NCI-H1417 (cell line): ENCODE measurements at regions not wholly inside any gene's neighbourhood (a gene's known extent, or its start where the extent isn't known, plus 50 kb on each side); places are given as distances from the start of the nearest gene placed in this dataset.

Source experiments
- DNase-seq, 3 experiments: peaks; one replicate each; lab custom pipeline; 2025; lab: John Stamatoyannopoulos, UW

- peak in 2 of 3 experiments; percentile 7 to 54 for DNase-seq
Measured at GRCh38 chr3:94179059-94179458, 116.2 kb downstream of the NSUN3 start.

DNA sequence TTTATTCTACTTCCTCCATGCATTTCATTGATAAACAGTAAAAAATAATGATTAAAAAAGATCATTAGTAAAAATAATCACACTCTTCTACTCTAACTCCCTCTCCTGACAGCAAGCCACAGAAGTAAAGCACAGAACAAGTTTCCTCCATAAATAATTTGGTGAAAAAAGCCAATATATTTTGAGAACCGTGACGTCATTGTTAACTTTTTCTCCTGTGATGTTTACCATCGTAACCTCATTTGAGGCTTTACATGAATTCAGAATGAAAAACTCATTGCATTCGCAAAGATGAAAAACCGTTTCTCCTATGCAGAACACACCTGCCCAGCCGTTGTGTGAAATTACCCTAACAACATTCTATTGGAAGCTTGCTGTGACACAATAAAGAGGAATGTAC is 120.7 kb downstream of the NSUN3 start:
- no peak for DNase-seq

- no peak for DNase-seq
Measured at GRCh38 chr3:94184781-94185180, 121.9 kb downstream of the NSUN3 start.

DNA sequence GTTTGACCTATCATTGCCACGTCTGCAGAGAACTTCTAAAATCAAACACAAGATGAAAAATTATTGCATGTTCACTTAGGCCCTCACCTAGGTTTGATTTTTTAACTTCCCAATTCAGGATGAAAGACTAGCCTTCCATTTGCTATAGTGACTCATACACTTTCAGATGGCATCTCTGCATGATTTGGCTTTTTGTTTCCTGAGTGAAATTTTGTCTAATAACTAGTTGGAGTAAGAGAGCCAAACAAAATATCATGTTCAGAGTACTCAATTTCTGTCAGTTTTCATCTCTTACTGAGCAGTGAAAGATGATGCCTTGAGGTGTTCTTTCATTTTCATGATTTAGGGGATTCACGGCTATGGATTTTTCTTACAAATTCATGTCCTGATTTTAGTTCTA is 122.9 kb downstream of the NSUN3 start:
- DNase-seq = no peak

GRCh38 chr3:94187697-94188096 is 124.8 kb downstream of the NSUN3 start:
- DNase-seq = no peak

DNA sequence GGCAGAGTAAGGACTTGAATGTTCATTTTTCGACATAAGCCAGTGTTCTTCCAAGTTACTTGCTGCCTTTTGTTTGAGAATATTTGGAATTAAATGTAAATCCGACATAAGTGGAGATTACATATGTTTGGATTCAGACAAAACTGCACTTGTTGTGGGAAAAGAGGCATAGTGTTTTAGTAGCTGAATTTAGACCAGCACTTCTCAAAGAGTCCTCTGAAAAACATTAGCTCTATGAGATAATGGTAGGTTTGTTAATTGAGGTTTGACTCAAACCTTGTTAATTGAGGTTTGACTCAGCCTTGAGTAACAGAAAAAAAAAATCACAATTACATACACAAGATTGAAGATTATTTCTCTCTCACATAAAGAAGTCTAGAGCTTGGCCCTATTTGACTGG is 132.5 kb downstream of the NSUN3 start:
- DNase-seq = no peak

GRCh38 chr3:94206291-94206690 is 143.4 kb downstream of the NSUN3 start:
- DNase-seq = no peak

DNA sequence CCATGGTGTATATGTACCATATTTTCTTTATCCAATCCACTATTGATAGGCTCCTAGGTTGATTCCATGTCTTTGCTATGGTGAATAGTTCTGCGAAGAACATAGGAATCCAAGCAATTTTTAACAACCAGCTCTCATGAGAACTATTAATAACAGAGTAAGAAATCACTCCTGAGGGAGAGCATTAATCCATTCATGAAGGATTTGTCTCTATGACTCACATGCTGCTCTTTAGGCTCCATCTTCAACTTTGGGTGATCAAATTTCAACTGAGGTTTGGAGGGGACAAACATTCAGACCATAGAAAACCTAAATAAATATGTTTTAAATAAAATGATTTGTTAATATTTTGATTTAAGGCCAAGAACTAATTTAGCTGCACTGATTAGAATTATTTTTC is 147.4 kb downstream of the NSUN3 start:
- no peak for DNase-seq

DNA sequence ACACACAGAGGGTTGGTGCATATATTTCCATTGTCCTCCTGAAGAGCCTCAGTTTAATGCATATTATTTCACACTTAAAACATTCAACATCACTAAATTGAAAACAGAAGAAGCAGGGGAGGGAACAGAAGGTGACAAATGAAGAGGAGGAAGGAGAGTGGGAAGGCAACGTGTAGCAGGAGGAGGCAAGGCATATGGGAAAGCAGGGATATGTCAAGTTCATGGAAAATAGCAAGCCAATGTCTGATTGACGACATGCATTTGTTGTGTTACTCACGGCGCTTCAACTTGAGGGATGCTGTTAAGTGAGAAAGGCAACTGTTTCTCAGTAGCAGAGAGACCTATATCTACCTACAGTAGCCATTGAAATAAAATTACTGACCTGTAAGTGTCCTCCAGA is 154.5 kb downstream of the NSUN3 start:
- DNase-seq = no peak

DNA sequence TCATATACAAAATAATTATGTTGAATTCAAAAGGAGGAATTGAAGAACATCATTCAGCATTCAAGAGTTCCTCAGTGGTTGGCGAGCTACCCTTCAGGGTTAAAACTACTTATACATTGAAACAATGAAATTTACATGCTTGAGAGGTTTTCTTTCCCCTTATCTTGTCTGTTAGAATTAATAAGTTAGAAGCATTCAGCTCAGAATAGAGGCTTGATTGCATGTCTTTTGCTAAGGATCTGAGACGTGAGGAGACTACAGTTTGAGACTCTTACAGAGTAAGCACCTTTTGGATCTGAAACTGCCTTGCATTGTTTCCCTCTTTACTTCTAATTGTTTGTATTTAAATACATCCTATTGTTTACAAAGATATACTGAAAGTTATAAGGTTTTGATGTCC is 157.6 kb downstream of the NSUN3 start:
- no peak for DNase-seq

GRCh38 chr3:94221829-94222228 is 159.0 kb downstream of the NSUN3 start:
- DNase-seq = no peak

- DNase-seq = no peak
Measured at GRCh38 chr3:94225148-94225865, 162.4 kb downstream of the NSUN3 start.

GRCh38 chr3:94226078-94226477 is 163.2 kb downstream of the NSUN3 start:
- no peak for DNase-seq

DNA sequence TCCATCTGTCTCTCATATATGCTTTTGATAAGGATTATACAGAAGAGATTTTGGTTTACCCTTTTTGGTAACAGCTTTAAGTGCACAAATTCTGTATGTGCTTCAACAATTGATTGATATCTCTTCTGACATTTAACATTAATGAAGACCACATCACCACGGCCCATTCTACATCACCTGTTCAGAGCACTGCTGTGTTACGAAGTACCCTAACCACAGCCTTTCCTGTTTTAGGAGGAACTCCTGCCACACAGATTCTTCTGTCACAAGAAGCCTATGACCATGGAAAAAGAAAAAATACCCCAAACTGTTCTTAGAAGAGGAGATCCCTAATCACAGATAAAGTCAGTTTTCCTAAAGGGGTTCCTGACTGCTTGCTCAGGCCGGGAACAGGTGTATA is 170.1 kb downstream of the NSUN3 start:
- no peak for DNase-seq

GRCh38 chr3:94234177-94234788 is 171.4 kb downstream of the NSUN3 start:
- peak in 1 of 3 experiments; percentile 45 for DNase-seq

- no peak for DNase-seq
Measured at GRCh38 chr3:94241986-94242385, 179.1 kb downstream of the NSUN3 start.

DNA sequence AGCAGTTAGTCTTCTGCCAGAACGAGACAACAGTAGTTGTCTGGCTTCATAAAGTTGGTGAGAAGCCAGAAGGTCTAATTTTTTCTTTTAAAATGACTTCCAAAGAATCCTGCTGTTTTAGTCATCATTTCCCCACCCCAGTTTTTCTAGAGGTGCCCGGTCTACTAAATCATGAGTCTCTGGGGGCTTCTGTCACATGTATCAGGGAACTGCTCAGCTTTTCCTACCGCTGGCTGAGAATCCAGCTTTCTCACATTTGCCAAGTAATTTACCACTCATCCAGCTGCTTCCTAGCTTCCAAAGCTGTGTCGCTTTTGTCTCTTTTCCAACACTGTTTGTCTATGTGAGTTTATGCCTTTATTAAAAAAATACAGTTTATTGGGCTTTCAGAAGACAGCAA is 183.3 kb downstream of the NSUN3 start:
- DNase-seq = no peak

GRCh38 chr3:94248042-94248441 is 185.2 kb downstream of the NSUN3 start:
- no peak for DNase-seq

GRCh38 chr3:94249491-94250079 is 186.7 kb downstream of the NSUN3 start:
- DNase-seq = peak; percentile 27 to 76 (median 37)

GRCh38 chr3:94251566-94251965 is 188.7 kb downstream of the NSUN3 start:
- DNase-seq = no peak

DNA sequence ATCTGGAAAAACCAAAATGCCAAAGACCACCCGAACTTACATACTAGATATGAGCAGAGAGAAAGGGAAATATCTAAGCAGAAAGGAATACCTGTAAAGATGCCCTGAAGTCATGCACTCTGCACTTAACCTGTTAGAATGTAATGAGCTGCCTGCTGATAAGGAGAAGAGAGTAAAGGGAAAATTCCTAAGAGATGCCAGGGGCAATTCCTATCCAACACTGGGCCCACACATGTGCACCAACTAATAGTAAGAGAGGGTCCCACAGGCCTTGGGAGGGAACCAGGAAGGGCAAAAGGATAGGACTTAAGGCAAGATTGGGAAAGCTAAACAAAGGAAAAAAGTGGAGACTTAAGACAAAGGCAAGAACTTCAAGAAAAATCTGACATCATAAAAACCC is 189.5 kb downstream of the NSUN3 start:
- DNase-seq = no peak

DNA sequence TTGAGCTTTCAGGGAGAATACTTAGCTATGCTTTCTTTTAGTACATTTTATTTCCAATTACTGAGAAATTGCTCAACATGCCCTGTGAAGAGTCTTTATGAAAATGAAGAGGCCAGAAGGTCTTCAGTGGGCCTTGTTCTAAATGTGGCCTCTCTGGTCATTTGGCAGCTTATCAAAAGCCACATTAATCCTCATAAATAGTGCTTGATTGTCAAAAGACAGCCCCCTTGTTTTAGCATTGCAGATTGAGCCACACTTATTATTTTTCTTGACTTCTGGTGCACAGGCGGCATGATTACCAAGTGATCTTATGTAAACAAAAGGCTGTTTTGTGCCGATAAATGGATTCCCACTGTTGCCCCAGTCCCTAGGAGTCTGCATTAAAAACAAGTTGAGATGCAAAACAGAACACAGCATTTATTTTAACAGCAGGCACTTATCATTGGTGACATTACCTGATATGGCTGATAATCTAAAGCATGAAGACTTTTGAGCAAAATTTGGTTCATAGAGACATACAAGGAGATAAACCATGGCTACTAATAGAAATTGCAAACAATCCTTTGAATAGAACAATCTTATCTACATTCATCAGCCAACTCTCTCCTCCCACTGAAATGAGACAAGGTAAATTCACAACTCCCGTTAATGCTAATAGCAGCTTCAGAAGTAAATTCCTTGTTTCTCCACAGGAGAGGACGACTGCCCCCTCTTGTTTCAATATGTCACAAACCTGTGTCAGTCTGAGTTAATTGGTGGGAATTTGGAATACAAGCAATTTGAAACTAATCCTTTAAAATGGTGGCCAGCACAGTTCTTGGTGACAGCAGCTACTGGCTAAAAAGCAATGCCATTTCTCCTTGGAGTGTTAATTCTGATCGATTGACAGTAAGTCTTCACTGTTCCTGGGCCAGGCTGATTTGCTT is 194.3 kb downstream of the NSUN3 start:
- peak in 1 of 3 experiments; percentile 12 for DNase-seq
